Keratinocyte (primary cell): ENCODE measurements at regions not wholly inside any gene's neighbourhood (a gene's known extent, or its start where the extent isn't known, plus 50 kb on each side); places are given as distances from the start of the nearest gene placed in this dataset.

Source experiments
- DNase-seq: peaks from one replicate; pipeline ENCODE4 v3.0.0-alpha.2; 2011; ENCODE audit warnings: low read depth, missing footprints, low spot score
- FAIRE-seq: peaks from 2 replicates; lab custom pipeline; 2011; peaks lifted over from hg19 to GRCh38; lab: Jason Lieb, UNC
- H2AFZ ChIP-seq: 2 replicates; pipeline ENCODE4 v1.6.0; 2012; ENCODE audit warnings: low read length, control low read depth, inconsistent platforms; ENCODE audit not compliant: control insufficient read depth
- H3K27ac ChIP-seq: 2 replicates; pipeline ENCODE4 v1.5.1; 2011; ENCODE audit warnings: low read length; ENCODE audit not compliant: control insufficient read depth, insufficient read depth
- H3K27me3 ChIP-seq: 3 replicates; pipeline ENCODE4 v1.6.0; 2011; ENCODE audit warnings: low read length; ENCODE audit not compliant: control insufficient read depth, insufficient read depth; ENCODE audit errors: extremely low read depth
- H3K36me3 ChIP-seq, 2 experiments: 2 replicates in 1 of 2; 3 replicates in 1 of 2; pipeline ENCODE4 v1.5.1; 2011; ENCODE audit warnings: low read length in 2 of 2, mild to moderate bottlenecking in 1 of 2; ENCODE audit not compliant: control insufficient read depth in 2 of 2, insufficient read depth in 2 of 2; ENCODE audit errors: extremely low read depth in 1 of 2
- H3K4me1 ChIP-seq: 3 replicates; pipeline ENCODE4 v1.5.1; 2011; ENCODE audit warnings: low read length; ENCODE audit not compliant: control insufficient read depth, insufficient read depth; ENCODE audit errors: extremely low read depth
- H3K4me2 ChIP-seq: 3 replicates; pipeline ENCODE4 v1.6.0; 2011; ENCODE audit warnings: low read depth, low read length; ENCODE audit not compliant: control insufficient read depth, insufficient read depth; ENCODE audit errors: extremely low read depth
- H3K4me3 ChIP-seq, 3 experiments: fragments of 200-600 bp in 1 of 3; sonication (generic) in 1 of 3; 2 replicates in 2 of 3; 3 replicates in 1 of 3; pipeline ENCODE4 v1.5.1; 2011 to 2016; ENCODE audit warnings: low read length in 3 of 3, mild to moderate bottlenecking in 3 of 3, control low read depth in 2 of 3, inconsistent platforms in 1 of 3, low read depth in 1 of 3, mixed read lengths in 1 of 3, mixed run types in 1 of 3, moderate library complexity in 1 of 3; ENCODE audit not compliant: control insufficient read depth in 2 of 3, insufficient read depth in 2 of 3; ENCODE audit errors: extremely low read depth in 1 of 3
- H3K79me2 ChIP-seq: 2 replicates; pipeline ENCODE4 v1.6.0; 2012; ENCODE audit warnings: low read length; ENCODE audit not compliant: control insufficient read depth, insufficient read depth
- H3K9ac ChIP-seq: 3 replicates; pipeline ENCODE4 v1.6.0; 2011; ENCODE audit warnings: low read length; ENCODE audit not compliant: control insufficient read depth, insufficient read depth; ENCODE audit errors: extremely low read depth
- H3K9me1 ChIP-seq: 3 replicates; pipeline ENCODE4 v1.6.0; 2011; ENCODE audit warnings: low read length; ENCODE audit not compliant: control insufficient read depth, insufficient read depth; ENCODE audit errors: extremely low read depth
- H3K9me3 ChIP-seq: 2 replicates; pipeline ENCODE4 v1.5.1; 2012; ENCODE audit warnings: low read depth, low read length; ENCODE audit not compliant: control insufficient read depth
- H4K20me1 ChIP-seq: 3 replicates; pipeline ENCODE4 v1.6.0; 2011; ENCODE audit warnings: low read length; ENCODE audit not compliant: control insufficient read depth, insufficient read depth; ENCODE audit errors: extremely low read depth
- CTCF ChIP-seq, 3 experiments: IDR thresholded peaks in 1 of 3; conservative IDR thresholded peaks in 1 of 3; optimal IDR thresholded peaks in 1 of 3; 2 replicates in 2 of 3; 3 replicates in 1 of 3; pipeline versions ENCODE3 to v1.5.1; 2011; ENCODE audit warnings: low read length in 3 of 3, mild to moderate bottlenecking in 3 of 3, moderate library complexity in 2 of 3, control low read depth in 1 of 3, inconsistent platforms in 1 of 3; ENCODE audit not compliant: insufficient read depth in 2 of 3; ENCODE audit errors: extremely low read depth in 1 of 3
- EZH2 ChIP-seq: IDR thresholded peaks from one replicate; pipeline ENCODE4 v1.6.1; 2012; ENCODE audit warnings: inconsistent platforms, mild to moderate bottlenecking, low read length, moderate library complexity
- dilution Hi-C: fragments of 300-500 bp; cut with MboI; formaldehyde crosslinking; loops from one replicate; pipeline ENCODE4 v1.7.0; 2020; ENCODE audit warnings: low sequenced_read_pairs; ENCODE audit not compliant: extremely low pct_ligation_motif_present

DNA sequence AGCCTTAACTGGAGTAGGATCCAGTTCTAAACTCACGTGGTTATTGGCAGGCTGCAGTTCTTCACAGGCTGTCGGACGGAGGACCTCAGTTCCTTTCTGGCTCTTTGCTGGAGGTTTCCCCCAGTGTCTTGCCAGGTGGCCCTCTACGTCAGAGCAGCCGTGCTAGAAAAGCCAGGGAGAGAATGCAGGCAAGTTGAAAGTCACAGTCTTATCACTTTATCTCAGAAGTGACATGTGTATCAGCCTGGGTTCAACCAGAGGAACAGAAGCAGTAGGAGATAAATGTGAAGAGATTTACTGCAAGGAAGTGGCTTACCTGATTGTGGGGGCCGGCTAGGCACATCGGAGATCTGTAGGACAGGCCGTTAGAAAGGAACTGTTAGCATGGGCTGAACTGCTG lies 125.3 kb upstream of the BNIP2 start:
- Histone ChIP-seq H3K9me3 (no peaks in the 10 kb centered on the region), H3K9me1 (no peaks in the 10 kb centered on the region), H3K4me2 (no peak overlapping the region), H3K36me3 (no peaks in the 10 kb centered on the region), H3K4me1 (no peaks in the 10 kb centered on the region), H3K27me3 (no peaks in the 10 kb centered on the region), H3K27ac (no peak overlapping the region), H3K79me2 (no peaks in the 10 kb centered on the region), H3K9ac (no peak overlapping the region), H2AFZ (no peak overlapping the region), H4K20me1 (no peaks in the 10 kb centered on the region), H3K4me3 (no peak overlapping the region)
- dilution Hi-C loops, result no loop called here
- DNase-seq (no peak), FAIRE-seq (no peak)
- TF ChIP-seq CTCF (optimal IDR thresholded peaks at IDR 0.05 in 1 of 3, IDR thresholded peaks at IDR 0.05 in 1 of 3, conservative IDR thresholded peaks at IDR 0.05 in 1 of 3; ENCODE audit: extremely low read depth in 1 of 3, insufficient read depth in 2 of 3, low read length in 3 of 3) (no peak), EZH2 (no peak)

DNA sequence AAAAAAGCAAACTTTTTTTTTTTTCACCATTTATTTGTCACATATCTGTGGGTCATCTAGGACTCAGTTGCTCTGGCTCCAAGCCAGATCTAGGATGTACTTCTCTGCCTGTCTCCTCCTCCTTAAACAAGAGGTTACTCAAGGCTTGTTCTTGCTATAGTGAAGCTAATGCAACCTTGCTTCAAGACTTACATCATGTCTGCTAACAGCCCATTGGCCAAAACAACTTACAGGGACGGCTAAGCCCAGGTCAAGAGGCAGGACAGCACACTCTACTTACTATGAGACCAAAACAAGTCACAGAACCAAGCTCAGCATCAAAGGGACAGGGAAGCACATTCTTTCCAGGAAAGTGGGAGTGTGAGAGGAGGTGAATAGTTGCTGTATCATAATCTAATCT lies 123.8 kb upstream of the BNIP2 start:
- Histone ChIP-seq H3K9me1 (no peaks in the 10 kb centered on the region), H3K27ac (no peak overlapping the region), H3K4me1 (no peaks in the 10 kb centered on the region), H4K20me1 (no peaks in the 10 kb centered on the region), H3K36me3 (no peaks in the 10 kb centered on the region), H3K27me3 (no peaks in the 10 kb centered on the region), H3K4me2 (no peak overlapping the region), H3K9me3 (no peaks in the 10 kb centered on the region), H3K9ac (no peak overlapping the region), H3K4me3 (no peak overlapping the region), H3K79me2 (no peaks in the 10 kb centered on the region), H2AFZ (no peak overlapping the region)
- dilution Hi-C loops, result no loop called here
- TF ChIP-seq EZH2, result no peak
- no peak for TF ChIP-seq CTCF (optimal IDR thresholded peaks at IDR 0.05 in 1 of 3, IDR thresholded peaks at IDR 0.05 in 1 of 3, conservative IDR thresholded peaks at IDR 0.05 in 1 of 3; ENCODE audit: extremely low read depth in 1 of 3, insufficient read depth in 2 of 3, low read length in 3 of 3)
- DNase-seq (no peak), FAIRE-seq (no peak)
